ENCODE measurements at regions not wholly inside any gene's neighbourhood (a gene's known extent, or its start where the extent isn't known, plus 50 kb on each side); places are given as distances from the start of the nearest gene placed in this dataset.

GRCh38 chr3:190224456-190224855 is 97.8 kb downstream of the CLDN1 start:
- no peak for TF ChIP-seq CTCF (IDR thresholded peaks at IDR 0.05; ENCODE audit: low read length)
- no peak for TF ChIP-seq EZH2 (IDR thresholded peaks at IDR 0.05; ENCODE audit: borderline replicate concordance, low read length)
- Histone ChIP-seq H3K36me3 (ENCODE audit: insufficient read depth, low read length) (no peaks in the 10 kb centered on the region), H3K4me3 (ENCODE audit: low read depth, low read length, poor library complexity, severe bottlenecking) (no peak overlapping the region)

GRCh38 chr3:190222916-190223315 is 99.3 kb downstream of the CLDN1 start:
- Histone ChIP-seq H3K4me1 (ENCODE audit: insufficient read depth, low read length, severe bottlenecking) (no peaks in the 10 kb centered on the region), H3K4me2 (ENCODE audit: low read length) (no peak overlapping the region), H3K36me3 (ENCODE audit: insufficient read depth, low read length) (no peaks in the 10 kb centered on the region), H3K27ac (ENCODE audit: low read depth, low read length, poor library complexity, severe bottlenecking) (no peak overlapping the region), H3K4me3 (ENCODE audit: low read depth, low read length, poor library complexity, severe bottlenecking) (no peak overlapping the region), H4K20me1 (ENCODE audit: insufficient read depth, low read length) (no peaks in the 10 kb centered on the region), H2AFZ (ENCODE audit: low read length) (no peak overlapping the region), H3F3A (ENCODE audit: insufficient read depth, low read length) (no peaks in the 10 kb centered on the region), H3K9ac (ENCODE audit: low read length) (no peak overlapping the region), H3K9me2 (ENCODE audit: low read depth, low read length) (no peaks in the 10 kb centered on the region), H3K9me3 (ENCODE audit: low read length) (no peaks in the 10 kb centered on the region), H3K27me3 (ENCODE audit: insufficient read depth, low read length) (no peaks in the 10 kb centered on the region), H3K79me2 (ENCODE audit: insufficient read depth, low read length) (no peaks in the 10 kb centered on the region)
- TF ChIP-seq EZH2 (IDR thresholded peaks at IDR 0.05; ENCODE audit: borderline replicate concordance, low read length) (no peak), CTCF (IDR thresholded peaks at IDR 0.05; ENCODE audit: low read length) (no peak)

More at GRCh38 chr3:190224456-190224855, 97.8 kb downstream of the CLDN1 start:
- Histone ChIP-seq H3K4me1 (ENCODE audit: insufficient read depth, low read length, severe bottlenecking) (no peaks in the 10 kb centered on the region), H3K9me3 (ENCODE audit: low read length) (no peaks in the 10 kb centered on the region), H3K9ac (ENCODE audit: low read length) (no peak overlapping the region), H3K4me2 (ENCODE audit: low read length) (no peak overlapping the region), H3K27me3 (ENCODE audit: insufficient read depth, low read length) (no peaks in the 10 kb centered on the region), H2AFZ (ENCODE audit: low read length) (no peak overlapping the region), H3K79me2 (ENCODE audit: insufficient read depth, low read length) (no peaks in the 10 kb centered on the region), H3F3A (ENCODE audit: insufficient read depth, low read length) (no peaks in the 10 kb centered on the region), H3K9me2 (ENCODE audit: low read depth, low read length) (no peaks in the 10 kb centered on the region), H4K20me1 (ENCODE audit: insufficient read depth, low read length) (no peaks in the 10 kb centered on the region), H3K27ac (ENCODE audit: low read depth, low read length, poor library complexity, severe bottlenecking) (no peak overlapping the region)

GRCh38 chr3:190222360-190222759 is 99.9 kb downstream of the CLDN1 start:
- no peaks in the 10 kb centered on the region for H3K9me2 ChIP-seq (ENCODE audit: low read depth, low read length)
- H3K4me1 ChIP-seq (ENCODE audit: insufficient read depth, low read length, severe bottlenecking): no peaks in the 10 kb centered on the region
- H3K27ac ChIP-seq (ENCODE audit: low read depth, low read length, poor library complexity, severe bottlenecking): no peak overlapping the region
- no peak for TF ChIP-seq EZH2 (IDR thresholded peaks at IDR 0.05; ENCODE audit: borderline replicate concordance, low read length)
- no peak for TF ChIP-seq CTCF (IDR thresholded peaks at IDR 0.05; ENCODE audit: low read length)
- H4K20me1 ChIP-seq (ENCODE audit: insufficient read depth, low read length): no peaks in the 10 kb centered on the region
- no peaks in the 10 kb centered on the region for H3K27me3 ChIP-seq (ENCODE audit: insufficient read depth, low read length)
- no peaks in the 10 kb centered on the region for H3F3A ChIP-seq (ENCODE audit: insufficient read depth, low read length)
- no peaks in the 10 kb centered on the region for H3K79me2 ChIP-seq (ENCODE audit: insufficient read depth, low read length)
- no peak overlapping the region for H3K4me2 ChIP-seq (ENCODE audit: low read length)
- no peaks in the 10 kb centered on the region for H3K36me3 ChIP-seq (ENCODE audit: insufficient read depth, low read length)
- H3K9ac ChIP-seq (ENCODE audit: low read length): no peak overlapping the region
- H3K4me3 ChIP-seq (ENCODE audit: low read depth, low read length, poor library complexity, severe bottlenecking): no peak overlapping the region
- H2AFZ ChIP-seq (ENCODE audit: low read length): no peak overlapping the region
- no peaks in the 10 kb centered on the region for H3K9me3 ChIP-seq (ENCODE audit: low read length)

All from OCI-LY1 (cell line).